ENCODE measurements at regions not wholly inside any gene's neighbourhood (a gene's known extent, or its start where the extent isn't known, plus 50 kb on each side); places are given as distances from the start of the nearest gene placed in this dataset.
"Not testable (repeated sequence)": the region's sequence is repeated elsewhere in the genome, so short reads cannot be mapped to it uniquely, and the experiment has no call there.

GRCh38 chr1:22332424-22332717, 119.3 kb upstream of the ZBTB40 start:
- Histone ChIP-seq H3K4me3 (ENCODE audit: insufficient read depth, low read depth, low read length) (no peak overlapping the region), H3K27ac (ENCODE audit: insufficient read depth, low read depth, low read length, poor library complexity, severe bottlenecking) (no peak overlapping the region), H3K9me3 (ENCODE audit: control insufficient read depth, low read length) (no peaks in the 10 kb centered on the region), H3K36me3 (ENCODE audit: control insufficient read depth, insufficient read depth, low read length) (no peaks in the 10 kb centered on the region), H3K4me1 (ENCODE audit: control insufficient read depth, insufficient read depth, low read length) (no peaks in the 10 kb centered on the region), H3K27me3 (ENCODE audit: control insufficient read depth, insufficient read depth, low read length, poor library complexity, severe bottlenecking) (no peaks in the 10 kb centered on the region)
- 90 to 92% methylated on average over 4 of the region's 4 CpGs for WGBS, 2 experiments

DNA sequence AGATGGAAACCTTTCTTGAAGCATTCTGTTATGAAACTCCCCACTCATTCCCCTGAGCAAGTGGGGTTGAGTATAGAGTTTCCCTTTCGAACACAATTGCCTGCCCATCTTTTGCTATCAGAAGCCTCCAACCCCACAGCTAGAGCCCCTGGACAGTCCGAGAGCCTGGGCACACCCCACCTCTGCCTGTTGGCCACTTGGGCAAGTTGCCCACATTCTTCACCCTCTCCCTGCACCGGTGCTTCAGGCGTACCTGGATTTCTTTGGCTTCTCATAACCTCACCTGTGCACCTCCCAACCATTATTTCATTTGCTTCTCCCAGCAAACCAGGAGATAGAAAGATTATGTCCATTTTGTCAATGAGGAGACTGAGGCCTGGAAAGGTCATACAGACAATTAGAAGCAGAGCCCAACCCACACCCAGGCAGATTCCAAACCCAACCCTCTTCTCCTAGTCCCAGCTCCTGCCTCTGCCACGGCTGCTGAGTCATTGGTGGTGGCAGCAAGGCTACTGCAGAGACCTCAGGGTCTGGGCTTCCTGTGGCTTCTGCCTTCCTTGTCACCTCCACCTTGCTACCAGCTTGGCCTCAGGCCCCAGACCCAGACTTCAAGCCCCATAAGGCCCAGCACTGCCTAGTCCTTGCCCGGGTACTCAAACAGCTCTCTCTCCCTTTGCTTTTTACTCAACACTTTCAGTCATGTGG, 118.7 kb upstream of the ZBTB40 start:
- no peaks in the 10 kb centered on the region for H3K27me3 ChIP-seq (ENCODE audit: control insufficient read depth, insufficient read depth, low read length, poor library complexity, severe bottlenecking)

GRCh38 chr1:22333516-22334121, 118.0 kb upstream of the ZBTB40 start:
- Histone ChIP-seq H3K27ac (ENCODE audit: insufficient read depth, low read depth, low read length, poor library complexity, severe bottlenecking) (no peak overlapping the region), H3K9me3 (ENCODE audit: control insufficient read depth, low read length) (no peaks in the 10 kb centered on the region), H3K27me3 (ENCODE audit: control insufficient read depth, insufficient read depth, low read length, poor library complexity, severe bottlenecking) (no peaks in the 10 kb centered on the region), H3K36me3 (ENCODE audit: control insufficient read depth, insufficient read depth, low read length) (no peaks in the 10 kb centered on the region), H3K4me1 (ENCODE audit: control insufficient read depth, insufficient read depth, low read length) (no peaks in the 10 kb centered on the region), H3K4me3 (ENCODE audit: insufficient read depth, low read depth, low read length) (no peak overlapping the region)
- 90 to 92% methylated on average over 2 of the region's 2 CpGs for WGBS, 2 experiments

More for the DNA sequence above, 118.7 kb upstream of the ZBTB40 start:
- Histone ChIP-seq H3K27ac (ENCODE audit: insufficient read depth, low read depth, low read length, poor library complexity, severe bottlenecking) (no peak overlapping the region), H3K4me1 (ENCODE audit: control insufficient read depth, insufficient read depth, low read length) (no peaks in the 10 kb centered on the region), H3K36me3 (ENCODE audit: control insufficient read depth, insufficient read depth, low read length) (no peaks in the 10 kb centered on the region), H3K9me3 (ENCODE audit: control insufficient read depth, low read length) (no peaks in the 10 kb centered on the region), H3K4me3 (ENCODE audit: insufficient read depth, low read depth, low read length) (no peak overlapping the region)
- 91 to 94% methylated on average over 6 of the region's 6 CpGs for WGBS, 2 experiments

GRCh38 chr1:22334860-22335550, 116.6 kb upstream of the ZBTB40 start:
- Histone ChIP-seq H3K4me1 (ENCODE audit: control insufficient read depth, insufficient read depth, low read length) (peaks cover 10% of the 10 kb centered on the region), H3K27me3 (ENCODE audit: control insufficient read depth, insufficient read depth, low read length, poor library complexity, severe bottlenecking) (no peaks in the 10 kb centered on the region), H3K9me3 (ENCODE audit: control insufficient read depth, low read length) (no peaks in the 10 kb centered on the region), H3K4me3 (ENCODE audit: insufficient read depth, low read depth, low read length) (no peak overlapping the region), H3K36me3 (ENCODE audit: control insufficient read depth, insufficient read depth, low read length) (no peaks in the 10 kb centered on the region), H3K27ac (ENCODE audit: insufficient read depth, low read depth, low read length, poor library complexity, severe bottlenecking) (no peak overlapping the region)
- 88 to 91% methylated on average over 6 of the region's 6 CpGs for WGBS, 2 experiments

DNA sequence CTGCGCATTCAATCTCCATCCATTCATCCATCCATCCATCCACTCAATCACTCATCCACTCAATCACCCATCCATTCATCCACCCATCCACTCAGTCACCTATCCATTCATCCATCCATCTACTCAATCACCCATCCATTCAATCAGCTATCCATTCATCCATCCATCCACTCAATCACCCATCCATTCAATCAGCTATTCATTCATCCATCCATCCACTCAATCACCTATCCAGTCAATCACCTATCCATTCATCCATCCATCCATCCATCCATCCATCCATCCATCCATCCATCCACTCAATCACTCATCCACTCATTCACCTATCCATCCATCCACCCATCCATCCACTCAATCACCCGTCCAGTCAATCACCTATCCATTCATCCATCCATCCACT, 115.4 kb upstream of the ZBTB40 start:
- not testable (repeated sequence) for H3K4me3 ChIP-seq (ENCODE audit: insufficient read depth, low read depth, low read length); H3K27me3 ChIP-seq (ENCODE audit: control insufficient read depth, insufficient read depth, low read length, poor library complexity, severe bottlenecking); H3K27ac ChIP-seq (ENCODE audit: insufficient read depth, low read depth, low read length, poor library complexity, severe bottlenecking); H3K36me3 ChIP-seq (ENCODE audit: control insufficient read depth, insufficient read depth, low read length); H3K9me3 ChIP-seq (ENCODE audit: control insufficient read depth, low read length)
- 90 to 94% methylated on average over 2 of the region's 2 CpGs for WGBS, 2 experiments
- H3K4me1 ChIP-seq (ENCODE audit: control insufficient read depth, insufficient read depth, low read length) = peaks cover 10% of the 10 kb centered on the region

DNA sequence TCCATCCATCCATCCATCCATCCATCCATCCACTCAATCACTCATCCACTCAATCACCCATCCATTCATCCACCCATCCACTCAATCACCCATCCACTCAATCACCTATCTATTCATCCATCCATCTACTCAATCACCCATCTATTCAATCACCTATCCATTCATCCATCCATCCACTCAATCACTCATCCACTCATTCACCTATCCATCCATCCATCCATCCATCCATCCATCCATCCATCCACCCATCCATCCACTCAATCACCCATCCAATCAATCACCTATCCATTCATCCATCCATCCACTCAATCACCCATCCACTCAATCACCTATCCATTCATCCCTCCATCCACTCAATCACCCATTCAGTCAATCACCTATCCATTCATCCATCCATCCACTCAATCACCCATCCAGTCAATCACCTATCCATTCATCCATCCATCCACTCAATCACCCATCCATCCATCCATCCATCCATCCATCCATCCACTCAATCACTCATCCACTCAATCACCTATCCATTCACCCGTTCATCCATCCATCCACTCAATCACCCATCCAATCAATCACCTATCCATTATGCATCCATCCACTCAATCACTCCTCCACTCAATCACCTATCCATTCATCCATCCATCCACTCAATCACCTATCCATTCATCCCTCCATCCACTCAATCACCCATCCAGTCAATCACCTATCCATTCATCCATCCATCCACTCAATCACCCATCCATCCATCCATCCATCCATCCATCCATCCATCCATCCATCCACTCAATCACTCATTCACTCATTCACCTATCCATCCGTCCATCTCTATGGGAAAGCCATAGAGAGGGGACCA, 114.7 kb upstream of the ZBTB40 start:
- not testable (repeated sequence) for H3K27me3 ChIP-seq (ENCODE audit: control insufficient read depth, insufficient read depth, low read length, poor library complexity, severe bottlenecking); H3K4me3 ChIP-seq (ENCODE audit: insufficient read depth, low read depth, low read length); H3K36me3 ChIP-seq (ENCODE audit: control insufficient read depth, insufficient read depth, low read length); H3K27ac ChIP-seq (ENCODE audit: insufficient read depth, low read depth, low read length, poor library complexity, severe bottlenecking); H3K9me3 ChIP-seq (ENCODE audit: control insufficient read depth, low read length)
- H3K4me1 ChIP-seq (ENCODE audit: control insufficient read depth, insufficient read depth, low read length) = peaks cover 11% of the 10 kb centered on the region
- 82 to 86% methylated on average over 2 of the region's 2 CpGs for WGBS, 2 experiments

- Histone ChIP-seq H3K27ac (ENCODE audit: insufficient read depth, low read depth, low read length, poor library complexity, severe bottlenecking) (no peak overlapping the region), H3K36me3 (ENCODE audit: control insufficient read depth, insufficient read depth, low read length) (no peaks in the 10 kb centered on the region), H3K4me1 (ENCODE audit: control insufficient read depth, insufficient read depth, low read length) (peaks cover 18% of the 10 kb centered on the region), H3K9me3 (ENCODE audit: control insufficient read depth, low read length) (no peaks in the 10 kb centered on the region), H3K27me3 (ENCODE audit: control insufficient read depth, insufficient read depth, low read length, poor library complexity, severe bottlenecking) (no peaks in the 10 kb centered on the region), H3K4me3 (ENCODE audit: insufficient read depth, low read depth, low read length) (no peak overlapping the region)
- 93 to 96% methylated on average over 12 of the region's 12 CpGs for WGBS, 2 experiments
Measured at GRCh38 chr1:22338071-22338765, 113.4 kb upstream of the ZBTB40 start.

- Histone ChIP-seq H3K36me3 (ENCODE audit: control insufficient read depth, insufficient read depth, low read length) (no peaks in the 10 kb centered on the region), H3K9me3 (ENCODE audit: control insufficient read depth, low read length) (no peaks in the 10 kb centered on the region), H3K27me3 (ENCODE audit: control insufficient read depth, insufficient read depth, low read length, poor library complexity, severe bottlenecking) (no peaks in the 10 kb centered on the region), H3K4me3 (ENCODE audit: insufficient read depth, low read depth, low read length) (no peak overlapping the region), H3K27ac (ENCODE audit: insufficient read depth, low read depth, low read length, poor library complexity, severe bottlenecking) (no peak overlapping the region), H3K4me1 (ENCODE audit: control insufficient read depth, insufficient read depth, low read length) (peaks cover 18% of the 10 kb centered on the region)
- WGBS, 2 experiments = 81 to 82% methylated on average over 14 of the region's 14 CpGs
Measured at GRCh38 chr1:22339237-22339636, 112.4 kb upstream of the ZBTB40 start.

DNA sequence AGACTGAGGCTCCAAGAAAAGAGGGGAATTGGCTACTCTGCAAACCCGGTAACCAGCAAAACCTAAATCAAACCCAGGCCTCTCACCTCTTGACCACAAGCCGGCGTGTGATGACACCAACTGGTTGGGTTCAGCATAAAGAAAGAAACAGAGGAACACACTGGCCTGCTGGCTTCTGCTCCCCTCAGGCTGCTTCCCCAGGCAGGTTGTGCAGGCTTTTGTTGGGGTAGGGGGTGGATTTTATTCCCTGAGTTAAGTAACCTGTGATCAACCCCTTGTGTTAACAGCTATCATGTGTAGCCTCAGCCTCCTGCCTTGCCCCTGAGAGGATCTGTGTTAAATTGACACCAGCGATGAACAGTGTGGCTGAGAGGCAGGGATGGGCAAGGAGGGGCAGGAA, 111.6 kb upstream of the ZBTB40 start:
- H3K9me3 ChIP-seq (ENCODE audit: control insufficient read depth, low read length) = no peaks in the 10 kb centered on the region
- no peaks in the 10 kb centered on the region for H3K36me3 ChIP-seq (ENCODE audit: control insufficient read depth, insufficient read depth, low read length)
- H3K4me1 ChIP-seq (ENCODE audit: control insufficient read depth, insufficient read depth, low read length) = peaks cover 18% of the 10 kb centered on the region
- no peaks in the 10 kb centered on the region for H3K27me3 ChIP-seq (ENCODE audit: control insufficient read depth, insufficient read depth, low read length, poor library complexity, severe bottlenecking)
- no peak overlapping the region for H3K27ac ChIP-seq (ENCODE audit: insufficient read depth, low read depth, low read length, poor library complexity, severe bottlenecking)
- H3K4me3 ChIP-seq (ENCODE audit: insufficient read depth, low read depth, low read length) = no peak overlapping the region
- WGBS, 2 experiments = 91 to 94% methylated on average over 4 of the region's 4 CpGs
